ENCODE measurements at regions not wholly inside any gene's neighbourhood (a gene's known extent, or its start where the extent isn't known, plus 50 kb on each side); places are given as distances from the start of the nearest gene placed in this dataset.

GRCh38 chrX:5341902-5342301 lies 886.8 kb downstream of the NLGN4X start:
- TF ChIP-seq CTCF (IDR thresholded peaks at IDR 0.05; ENCODE audit: insufficient read depth, low read length, poor library complexity, severe bottlenecking), result no peak
- H3K4me3 ChIP-seq (ENCODE audit: low read depth, low read length), result no peak overlapping the region
- H3K27me3 ChIP-seq (ENCODE audit: control insufficient read depth, insufficient read depth, low read length), result no peaks in the 10 kb centered on the region
- H3K36me3 ChIP-seq (ENCODE audit: control insufficient read depth, insufficient read depth, low read length), result no peaks in the 10 kb centered on the region
- DNase-seq (ENCODE audit: low read depth), result no peak

- H3K36me3 ChIP-seq (ENCODE audit: control insufficient read depth, insufficient read depth, low read length), result no peaks in the 10 kb centered on the region
- TF ChIP-seq CTCF (IDR thresholded peaks at IDR 0.05; ENCODE audit: insufficient read depth, low read length, poor library complexity, severe bottlenecking), result no peak
- no peak overlapping the region for H3K4me3 ChIP-seq (ENCODE audit: low read depth, low read length)
- H3K27me3 ChIP-seq (ENCODE audit: control insufficient read depth, insufficient read depth, low read length), result no peaks in the 10 kb centered on the region
- DNase-seq (ENCODE audit: low read depth), result no peak
Observed at GRCh38 chrX:5337160-5337559, 891.5 kb downstream of the NLGN4X start.

- Histone ChIP-seq H3K27me3 (ENCODE audit: control insufficient read depth, insufficient read depth, low read length) (no peaks in the 10 kb centered on the region), H3K4me3 (ENCODE audit: low read depth, low read length) (no peak overlapping the region), H3K36me3 (ENCODE audit: control insufficient read depth, insufficient read depth, low read length) (no peaks in the 10 kb centered on the region)
- no peak for TF ChIP-seq CTCF (IDR thresholded peaks at IDR 0.05; ENCODE audit: insufficient read depth, low read length, poor library complexity, severe bottlenecking)
- DNase-seq (ENCODE audit: low read depth), result no peak
Observed at GRCh38 chrX:5324546-5324945, 904.1 kb downstream of the NLGN4X start.

DNA sequence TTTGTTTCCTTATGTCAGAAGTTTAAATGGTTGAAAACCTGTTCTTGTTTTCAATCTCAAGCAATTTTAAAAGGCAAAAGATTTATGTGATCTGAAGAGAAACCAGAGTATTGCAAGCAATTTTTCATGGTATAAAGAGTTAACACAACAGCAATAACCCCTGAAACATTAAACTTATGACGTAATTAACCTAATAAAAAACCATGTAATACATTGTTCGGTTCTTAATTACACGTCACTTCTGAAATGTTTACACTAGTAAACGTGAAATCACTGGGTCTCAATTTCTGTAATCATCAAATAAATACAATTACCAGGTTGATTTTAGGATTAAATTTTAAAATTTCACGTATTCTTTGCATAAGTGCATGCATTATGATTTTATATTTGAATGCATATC lies 914.5 kb downstream of the NLGN4X start:
- Histone ChIP-seq H3K36me3 (ENCODE audit: control insufficient read depth, insufficient read depth, low read length) (no peaks in the 10 kb centered on the region), H3K4me3 (ENCODE audit: low read depth, low read length) (no peak overlapping the region), H3K27me3 (ENCODE audit: control insufficient read depth, insufficient read depth, low read length) (no peaks in the 10 kb centered on the region)
- DNase-seq (ENCODE audit: low read depth), result no peak
- no peak for TF ChIP-seq CTCF (IDR thresholded peaks at IDR 0.05; ENCODE audit: insufficient read depth, low read length, poor library complexity, severe bottlenecking)

DNA sequence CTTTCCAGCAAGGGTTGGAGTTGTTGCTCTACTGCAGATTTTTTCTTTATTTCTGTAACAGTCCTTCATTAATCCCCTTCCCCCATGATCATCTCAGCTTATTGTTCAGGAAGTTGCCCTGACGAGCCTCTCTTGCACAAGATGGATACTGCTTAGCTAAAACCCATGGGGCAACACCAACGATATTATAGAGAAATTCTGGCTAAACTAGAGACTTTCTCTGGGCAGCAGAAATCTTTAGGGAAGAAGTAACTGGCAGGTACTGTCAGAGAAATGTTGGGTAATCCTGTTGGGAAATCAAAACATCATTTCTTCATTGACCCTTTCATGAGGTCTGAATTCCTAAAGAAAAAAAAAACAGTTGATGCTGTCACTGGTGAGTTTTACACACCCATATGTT lies 921.3 kb downstream of the NLGN4X start:
- no peaks in the 10 kb centered on the region for H3K27me3 ChIP-seq (ENCODE audit: control insufficient read depth, insufficient read depth, low read length)
- H3K36me3 ChIP-seq (ENCODE audit: control insufficient read depth, insufficient read depth, low read length), result no peaks in the 10 kb centered on the region
- no peak overlapping the region for H3K4me3 ChIP-seq (ENCODE audit: low read depth, low read length)
- no peak for TF ChIP-seq CTCF (IDR thresholded peaks at IDR 0.05; ENCODE audit: insufficient read depth, low read length, poor library complexity, severe bottlenecking)
- DNase-seq (ENCODE audit: low read depth), result no peak

DNA sequence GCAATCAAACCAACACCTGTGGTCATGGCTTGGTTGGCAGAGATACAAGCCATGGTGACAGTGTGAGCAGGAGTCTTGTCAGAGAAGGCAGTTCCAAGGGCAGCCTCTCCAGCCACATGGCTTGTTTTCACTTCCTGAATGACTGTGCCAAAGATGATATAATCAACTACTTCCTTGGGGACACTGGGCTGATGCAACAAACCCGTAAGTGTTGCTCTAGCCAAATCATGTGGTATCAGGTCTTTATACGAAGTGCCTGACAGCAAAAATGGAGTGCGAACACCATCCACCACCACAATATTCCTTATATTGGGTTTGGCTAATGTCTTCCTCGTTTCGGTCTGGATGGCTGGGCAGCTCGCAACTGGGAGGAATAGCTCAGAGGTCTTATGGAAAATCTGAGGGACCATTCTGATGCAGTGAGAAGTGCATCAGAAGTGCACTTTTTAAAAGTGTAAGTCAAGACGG lies 922.0 kb downstream of the NLGN4X start:
- no peaks in the 10 kb centered on the region for H3K36me3 ChIP-seq (ENCODE audit: control insufficient read depth, insufficient read depth, low read length)
- TF ChIP-seq CTCF (IDR thresholded peaks at IDR 0.05; ENCODE audit: insufficient read depth, low read length, poor library complexity, severe bottlenecking), result no peak
- H3K4me3 ChIP-seq (ENCODE audit: low read depth, low read length), result no peak overlapping the region
- DNase-seq (ENCODE audit: low read depth), result no peak
- H3K27me3 ChIP-seq (ENCODE audit: control insufficient read depth, insufficient read depth, low read length), result no peaks in the 10 kb centered on the region

Measured in kidney epithelial cell (primary cell).